ENCODE measurements at regions not wholly inside any gene's neighbourhood (a gene's known extent, or its start where the extent isn't known, plus 50 kb on each side); places are given as distances from the start of the nearest gene placed in this dataset.

GRCh38 chr22:49576241-49577141 lies 251.2 kb downstream of the BRD1 start:
- TF ChIP-seq GATA3 (IDR thresholded peaks at IDR 0.05; ENCODE audit: low read depth, low read length), result no peak
- TF ChIP-seq GATA2 (IDR thresholded peaks at IDR 0.05; ENCODE audit: low read depth, low read length), result no peak

- TF ChIP-seq GATA3 (IDR thresholded peaks at IDR 0.05; ENCODE audit: low read depth, low read length) (no peak), GATA2 (IDR thresholded peaks at IDR 0.05; ENCODE audit: low read depth, low read length) (no peak)
These were observed 252.0 kb downstream of the BRD1 start for GRCh38 chr22:49575703-49576081.

DNA sequence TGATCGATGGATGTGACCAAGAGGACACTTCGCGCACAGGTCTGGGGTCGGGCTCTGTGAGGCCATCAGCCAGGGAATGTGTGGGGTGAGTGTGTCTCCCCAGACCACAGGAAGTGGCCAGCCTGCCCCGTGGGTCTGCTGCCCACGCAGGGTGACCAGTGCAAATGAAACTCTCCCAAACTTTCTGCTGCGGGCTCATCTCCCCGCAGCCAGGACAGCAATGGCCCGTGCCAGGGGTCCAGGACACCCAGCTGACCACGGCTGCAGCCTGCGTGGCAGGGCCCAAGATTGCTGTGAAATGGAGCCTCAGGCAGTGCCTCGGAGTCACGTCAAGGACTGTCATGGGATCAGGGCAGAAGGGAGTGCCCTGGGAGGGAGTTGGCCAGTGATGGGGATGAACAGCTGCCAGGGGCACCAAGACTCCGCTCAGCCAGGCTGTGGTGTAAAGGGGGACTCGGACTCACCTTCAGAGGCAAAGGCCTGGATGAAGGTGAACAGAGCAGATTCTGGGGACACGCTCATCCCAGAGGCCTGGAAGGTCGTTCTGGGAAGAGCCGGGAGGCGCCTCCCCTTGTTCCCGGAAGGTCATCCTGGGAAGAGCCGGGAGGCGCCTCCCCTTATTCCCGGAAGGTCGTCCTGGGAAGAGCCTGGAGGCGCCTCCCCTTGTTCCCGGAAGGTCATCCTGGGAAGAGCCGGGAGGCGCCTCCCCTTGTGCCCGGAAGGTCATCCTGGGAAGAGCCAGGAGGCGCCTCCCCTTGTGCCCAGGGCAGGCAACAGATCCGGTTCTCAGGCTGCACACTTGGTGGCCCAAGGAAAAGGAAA lies 252.6 kb downstream of the BRD1 start:
- TF ChIP-seq GATA3 (IDR thresholded peaks at IDR 0.05; ENCODE audit: low read depth, low read length), result no peak
- no peak for TF ChIP-seq GATA2 (IDR thresholded peaks at IDR 0.05; ENCODE audit: low read depth, low read length)

- TF ChIP-seq GATA3 (IDR thresholded peaks at IDR 0.05; ENCODE audit: low read depth, low read length) (no peak), GATA2 (IDR thresholded peaks at IDR 0.05; ENCODE audit: low read depth, low read length) (no peak)
These were observed 253.3 kb downstream of the BRD1 start for GRCh38 chr22:49574205-49574880.

GRCh38 chr22:49573109-49573765 lies 254.4 kb downstream of the BRD1 start:
- no peak for TF ChIP-seq GATA3 (IDR thresholded peaks at IDR 0.05; ENCODE audit: low read depth, low read length)
- TF ChIP-seq GATA2 (IDR thresholded peaks at IDR 0.05; ENCODE audit: low read depth, low read length), result no peak

- TF ChIP-seq GATA2 (IDR thresholded peaks at IDR 0.05; ENCODE audit: low read depth, low read length), result no peak
- no peak for TF ChIP-seq GATA3 (IDR thresholded peaks at IDR 0.05; ENCODE audit: low read depth, low read length)
These were observed 256.3 kb downstream of the BRD1 start for GRCh38 chr22:49571326-49571725.

DNA sequence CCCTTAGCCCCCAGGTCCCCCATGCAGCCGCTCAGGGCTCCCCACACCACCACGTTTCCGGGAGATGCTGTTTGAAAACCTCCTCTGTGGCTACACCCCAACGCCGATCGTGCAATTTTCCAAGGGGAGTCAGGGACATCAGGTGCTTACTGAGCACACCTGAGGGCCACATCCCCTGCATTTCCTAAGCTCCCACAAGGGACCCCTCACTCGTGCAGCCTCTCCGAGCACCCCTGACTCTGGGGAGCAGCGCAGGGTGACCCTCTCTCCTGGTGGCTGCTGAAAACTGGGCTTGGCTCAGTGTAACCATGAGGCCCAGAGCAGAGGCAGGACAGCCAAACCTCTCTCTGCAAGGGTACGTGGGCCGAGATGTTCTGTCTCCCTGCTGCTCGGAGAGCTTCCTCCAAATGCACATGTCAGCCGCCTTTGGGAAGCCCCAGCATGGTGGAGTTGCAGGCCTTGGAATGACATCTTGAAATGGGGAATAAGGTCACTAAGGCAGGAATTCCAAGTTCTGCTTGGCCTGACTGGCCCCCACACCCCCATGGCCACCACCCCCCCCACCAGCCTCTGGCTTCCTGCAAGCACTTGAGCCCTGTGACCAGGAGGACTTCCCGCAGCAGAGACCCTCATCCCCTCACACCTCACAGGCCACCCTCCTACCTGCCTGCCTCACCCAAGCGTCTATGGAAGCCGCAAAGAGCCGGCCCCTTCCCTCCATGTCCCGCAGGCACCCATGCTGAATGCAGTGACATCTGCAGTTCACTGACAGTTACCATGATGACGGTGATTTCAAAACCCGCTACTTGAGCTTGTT lies 257.4 kb downstream of the BRD1 start:
- TF ChIP-seq GATA2 (IDR thresholded peaks at IDR 0.05; ENCODE audit: low read depth, low read length) (no peak), GATA3 (IDR thresholded peaks at IDR 0.05; ENCODE audit: low read depth, low read length) (no peak)

DNA sequence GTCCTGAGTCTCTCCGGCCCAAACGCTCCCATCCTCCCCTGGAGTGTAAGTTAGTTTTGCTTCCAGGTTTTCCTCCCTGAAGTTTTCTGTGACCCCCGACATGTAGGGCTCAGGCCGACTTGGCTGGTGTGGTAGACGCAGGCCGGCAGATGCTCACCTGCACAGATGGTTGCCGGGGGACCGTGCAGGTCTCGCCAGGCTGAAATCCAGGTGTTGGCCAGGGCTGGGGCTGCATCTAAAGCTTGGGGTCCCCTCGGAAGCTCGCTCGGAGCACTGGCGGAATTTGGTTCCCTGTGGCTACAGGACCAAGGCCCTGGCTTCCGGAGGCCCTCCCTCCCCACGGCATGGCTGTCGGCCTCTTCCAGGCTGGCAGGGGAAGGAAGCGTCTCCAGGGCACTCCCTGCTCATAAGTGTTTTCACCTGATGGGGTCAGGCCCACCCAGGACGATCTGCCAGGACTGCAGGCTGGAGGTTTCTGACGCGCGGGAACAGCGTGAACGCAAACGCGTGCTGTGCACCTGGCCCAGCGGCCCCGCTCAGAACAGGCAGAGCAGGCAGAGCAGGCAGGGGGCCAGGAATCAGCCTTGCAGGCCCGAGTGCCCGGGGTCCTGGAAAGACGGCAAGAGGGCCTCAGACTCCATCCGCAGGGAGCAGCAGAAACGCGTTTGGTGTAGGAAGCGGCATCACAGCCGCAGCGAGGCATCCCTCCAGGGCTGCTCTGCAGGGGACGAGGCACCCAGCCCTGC lies 258.2 kb downstream of the BRD1 start:
- no peak for TF ChIP-seq GATA3 (IDR thresholded peaks at IDR 0.05; ENCODE audit: low read depth, low read length)
- TF ChIP-seq GATA2 (IDR thresholded peaks at IDR 0.05; ENCODE audit: low read depth, low read length), result no peak

DNA sequence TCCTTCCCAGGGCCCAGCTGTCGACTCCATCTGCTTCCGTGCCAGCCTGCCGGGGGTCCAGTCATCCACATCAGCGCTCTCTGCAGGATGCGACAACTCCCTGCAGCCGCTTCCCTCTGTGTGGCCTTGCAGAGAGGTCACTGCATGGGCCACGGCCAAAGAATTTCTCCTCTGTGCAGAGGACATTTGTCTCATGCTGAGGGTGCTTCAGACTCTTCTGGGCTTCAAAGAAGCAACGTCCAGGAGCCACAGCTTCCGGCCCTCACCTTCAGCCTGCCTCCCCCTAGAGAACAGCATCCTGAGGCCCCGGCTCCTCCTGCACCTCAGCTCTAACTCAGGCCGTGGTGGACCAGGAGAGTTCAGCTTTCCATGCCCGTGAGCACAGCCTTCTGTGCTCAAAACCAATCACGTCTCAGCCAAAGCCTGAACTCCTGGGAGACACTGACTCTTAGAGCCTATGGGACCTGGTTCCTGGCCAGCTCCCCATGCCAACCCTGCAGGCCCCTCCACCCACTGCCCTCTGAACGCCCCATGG lies 258.9 kb downstream of the BRD1 start:
- TF ChIP-seq GATA2 (IDR thresholded peaks at IDR 0.05; ENCODE audit: low read depth, low read length) (no peak), GATA3 (IDR thresholded peaks at IDR 0.05; ENCODE audit: low read depth, low read length) (no peak)

DNA sequence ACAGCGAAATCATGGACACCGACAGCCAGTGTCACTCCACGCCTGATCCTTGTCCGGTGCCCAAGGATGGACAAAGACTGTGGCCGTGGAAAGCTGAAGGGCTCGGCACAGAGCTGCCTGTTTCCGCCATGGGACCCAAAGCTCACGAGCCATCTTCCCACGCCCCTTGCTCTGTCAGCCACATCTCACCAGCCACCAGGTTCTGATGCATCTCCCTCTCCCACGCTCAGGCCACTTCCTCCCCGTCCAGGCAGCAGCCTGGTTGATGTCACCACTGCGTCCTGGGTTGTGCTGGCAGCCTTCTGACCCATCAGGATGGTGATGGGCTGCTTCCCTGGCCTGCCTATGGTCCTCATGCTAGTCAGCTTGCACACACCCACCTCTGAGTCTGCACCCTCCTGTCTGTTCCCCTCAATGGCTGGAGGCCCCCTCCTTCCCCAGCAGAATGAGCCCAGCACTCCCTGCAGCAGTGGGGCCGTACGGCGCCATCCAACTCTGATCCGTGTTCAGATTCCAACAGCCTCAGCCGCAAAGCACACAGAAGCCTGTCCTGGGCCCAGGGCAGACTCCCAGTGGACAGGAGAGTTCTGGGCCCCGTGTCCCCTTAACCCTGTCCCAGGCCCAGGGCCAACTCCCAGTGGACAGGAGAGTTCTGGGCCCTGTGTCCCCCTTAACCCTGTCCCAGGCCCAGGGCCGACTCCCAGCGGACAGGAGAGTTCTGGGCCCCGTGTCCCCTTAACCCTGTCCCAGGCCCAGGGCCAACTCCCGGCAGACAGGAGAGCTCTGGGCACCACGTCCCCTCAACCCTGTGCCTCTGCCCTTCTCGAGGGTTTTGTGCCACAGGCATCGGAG lies 259.5 kb downstream of the BRD1 start:
- no peak for TF ChIP-seq GATA3 (IDR thresholded peaks at IDR 0.05; ENCODE audit: low read depth, low read length)
- no peak for TF ChIP-seq GATA2 (IDR thresholded peaks at IDR 0.05; ENCODE audit: low read depth, low read length)

DNA sequence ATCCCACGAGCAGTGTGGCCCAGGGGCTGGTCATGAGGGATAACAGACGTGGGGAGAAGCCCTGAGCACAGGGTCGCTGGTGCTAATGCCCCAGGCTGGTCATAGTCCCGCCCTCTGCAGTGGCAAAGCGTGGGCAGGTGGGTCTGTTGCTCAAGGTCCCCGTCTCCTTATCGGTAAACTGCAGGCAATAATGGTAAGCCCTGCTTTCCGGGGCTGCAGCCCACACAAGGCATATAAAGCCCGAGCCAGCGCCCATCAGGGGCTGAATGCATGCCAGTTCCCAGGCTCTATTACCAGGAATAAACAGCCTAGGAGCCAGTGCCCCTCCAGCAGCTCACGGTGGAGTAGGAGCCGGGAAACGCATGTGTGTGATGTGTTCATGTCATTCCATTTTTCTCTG lies 261.0 kb downstream of the BRD1 start:
- TF ChIP-seq GATA2 (IDR thresholded peaks at IDR 0.05; ENCODE audit: low read depth, low read length), result no peak
- TF ChIP-seq GATA3 (IDR thresholded peaks at IDR 0.05; ENCODE audit: low read depth, low read length), result no peak
